ENCODE measurements at regions not wholly inside any gene's neighbourhood (a gene's known extent, or its start where the extent isn't known, plus 50 kb on each side); places are given as distances from the start of the nearest gene placed in this dataset.

DNA sequence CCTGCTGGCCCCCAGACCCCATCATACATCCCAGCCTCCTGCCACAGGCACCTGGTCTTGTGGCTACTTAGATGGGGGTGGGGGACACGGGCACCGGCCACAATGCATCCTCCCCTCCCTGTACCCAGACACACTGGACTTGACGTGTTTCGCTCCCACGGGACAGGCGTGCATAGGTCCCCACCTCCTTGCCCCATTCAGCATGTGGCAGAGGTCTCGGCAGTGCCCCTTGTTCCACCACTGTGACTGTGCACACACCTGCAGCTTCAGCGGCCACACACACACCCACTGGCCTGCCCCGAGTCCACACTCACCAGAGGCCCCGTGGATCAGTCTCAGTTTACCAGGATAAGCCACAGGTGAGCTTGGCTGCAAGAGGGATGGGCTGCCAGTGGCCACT, 109.6 kb downstream of the ENGASE start:
- Histone ChIP-seq H3K27ac (ENCODE audit: low read length) (no peak overlapping the region), H3K4me3 (ENCODE audit: low read depth in 2 of 2, low read length in 2 of 2) (no peak overlapping the region), H3K9me3 (ENCODE audit: control insufficient read depth, insufficient read depth, low read depth, low read length) (no peaks in the 10 kb centered on the region), H3K27me3 (ENCODE audit: control insufficient read depth, insufficient read depth, low read length) (peaks cover 32% of the 10 kb centered on the region; the same call in 1 of the 2 replicates), H3K36me3 (ENCODE audit: control insufficient read depth, insufficient read depth, low read length) (no peaks in the 10 kb centered on the region), H3K4me1 (ENCODE audit: control insufficient read depth, insufficient read depth, low read length) (no peaks in the 10 kb centered on the region)
- intact Hi-C loops (cut with micrococcal nuclease; ENCODE audit: unreplicated experiment) (no loop called here), in situ Hi-C loops (cut with HindIII; ENCODE audit: low pct_unique_long_range_greater_than_20kb, low sequenced_read_pairs) (no loop called here)
- no peak for ATAC-seq
- ChIA-PET CTCF (no interaction called here), POLR2A (no interaction called here)
- no TSS peak for BruUV-seq (replicated peaks)
- DNase-seq (ENCODE audit: low read depth, low spot score) = no peak
- TF ChIP-seq TCF7L2 (IDR thresholded peaks at IDR 0.05; ENCODE audit: low read depth, low read length) (no peak), SIN3A (IDR thresholded peaks at IDR 0.05; ENCODE audit: borderline replicate concordance, insufficient read depth, low read depth, low read length) (no peak), POLR2AphosphoS5 (IDR thresholded peaks at IDR 0.05; ENCODE audit: low read depth, low read length) (no peak)
- TF ChIP-seq, protein P1, sequence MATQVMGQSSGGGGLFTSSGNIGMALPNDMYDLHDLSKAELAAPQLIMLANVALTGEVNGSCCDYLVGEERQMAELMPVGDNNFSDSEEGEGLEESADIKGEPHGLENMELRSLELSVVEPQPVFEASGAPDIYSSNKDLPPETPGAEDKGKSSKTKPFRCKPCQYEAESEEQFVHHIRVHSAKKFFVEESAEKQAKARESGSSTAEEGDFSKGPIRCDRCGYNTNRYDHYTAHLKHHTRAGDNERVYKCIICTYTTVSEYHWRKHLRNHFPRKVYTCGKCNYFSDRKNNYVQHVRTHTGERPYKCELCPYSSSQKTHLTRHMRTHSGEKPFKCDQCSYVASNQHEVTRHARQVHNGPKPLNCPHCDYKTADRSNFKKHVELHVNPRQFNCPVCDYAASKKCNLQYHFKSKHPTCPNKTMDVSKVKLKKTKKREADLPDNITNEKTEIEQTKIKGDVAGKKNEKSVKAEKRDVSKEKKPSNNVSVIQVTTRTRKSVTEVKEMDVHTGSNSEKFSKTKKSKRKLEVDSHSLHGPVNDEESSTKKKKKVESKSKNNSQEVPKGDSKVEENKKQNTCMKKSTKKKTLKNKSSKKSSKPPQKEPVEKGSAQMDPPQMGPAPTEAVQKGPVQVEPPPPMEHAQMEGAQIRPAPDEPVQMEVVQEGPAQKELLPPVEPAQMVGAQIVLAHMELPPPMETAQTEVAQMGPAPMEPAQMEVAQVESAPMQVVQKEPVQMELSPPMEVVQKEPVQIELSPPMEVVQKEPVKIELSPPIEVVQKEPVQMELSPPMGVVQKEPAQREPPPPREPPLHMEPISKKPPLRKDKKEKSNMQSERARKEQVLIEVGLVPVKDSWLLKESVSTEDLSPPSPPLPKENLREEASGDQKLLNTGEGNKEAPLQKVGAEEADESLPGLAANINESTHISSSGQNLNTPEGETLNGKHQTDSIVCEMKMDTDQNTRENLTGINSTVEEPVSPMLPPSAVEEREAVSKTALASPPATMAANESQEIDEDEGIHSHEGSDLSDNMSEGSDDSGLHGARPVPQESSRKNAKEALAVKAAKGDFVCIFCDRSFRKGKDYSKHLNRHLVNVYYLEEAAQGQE (IDR thresholded peaks at IDR 0.05; ENCODE audit: insufficient read depth in 1 of 2, low read depth in 2 of 2, low read length in 1 of 2) = no peak
- TF ChIP-seq, protein P2, sequence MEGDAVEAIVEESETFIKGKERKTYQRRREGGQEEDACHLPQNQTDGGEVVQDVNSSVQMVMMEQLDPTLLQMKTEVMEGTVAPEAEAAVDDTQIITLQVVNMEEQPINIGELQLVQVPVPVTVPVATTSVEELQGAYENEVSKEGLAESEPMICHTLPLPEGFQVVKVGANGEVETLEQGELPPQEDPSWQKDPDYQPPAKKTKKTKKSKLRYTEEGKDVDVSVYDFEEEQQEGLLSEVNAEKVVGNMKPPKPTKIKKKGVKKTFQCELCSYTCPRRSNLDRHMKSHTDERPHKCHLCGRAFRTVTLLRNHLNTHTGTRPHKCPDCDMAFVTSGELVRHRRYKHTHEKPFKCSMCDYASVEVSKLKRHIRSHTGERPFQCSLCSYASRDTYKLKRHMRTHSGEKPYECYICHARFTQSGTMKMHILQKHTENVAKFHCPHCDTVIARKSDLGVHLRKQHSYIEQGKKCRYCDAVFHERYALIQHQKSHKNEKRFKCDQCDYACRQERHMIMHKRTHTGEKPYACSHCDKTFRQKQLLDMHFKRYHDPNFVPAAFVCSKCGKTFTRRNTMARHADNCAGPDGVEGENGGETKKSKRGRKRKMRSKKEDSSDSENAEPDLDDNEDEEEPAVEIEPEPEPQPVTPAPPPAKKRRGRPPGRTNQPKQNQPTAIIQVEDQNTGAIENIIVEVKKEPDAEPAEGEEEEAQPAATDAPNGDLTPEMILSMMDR (IDR thresholded peaks at IDR 0.05) = no peak

DNA sequence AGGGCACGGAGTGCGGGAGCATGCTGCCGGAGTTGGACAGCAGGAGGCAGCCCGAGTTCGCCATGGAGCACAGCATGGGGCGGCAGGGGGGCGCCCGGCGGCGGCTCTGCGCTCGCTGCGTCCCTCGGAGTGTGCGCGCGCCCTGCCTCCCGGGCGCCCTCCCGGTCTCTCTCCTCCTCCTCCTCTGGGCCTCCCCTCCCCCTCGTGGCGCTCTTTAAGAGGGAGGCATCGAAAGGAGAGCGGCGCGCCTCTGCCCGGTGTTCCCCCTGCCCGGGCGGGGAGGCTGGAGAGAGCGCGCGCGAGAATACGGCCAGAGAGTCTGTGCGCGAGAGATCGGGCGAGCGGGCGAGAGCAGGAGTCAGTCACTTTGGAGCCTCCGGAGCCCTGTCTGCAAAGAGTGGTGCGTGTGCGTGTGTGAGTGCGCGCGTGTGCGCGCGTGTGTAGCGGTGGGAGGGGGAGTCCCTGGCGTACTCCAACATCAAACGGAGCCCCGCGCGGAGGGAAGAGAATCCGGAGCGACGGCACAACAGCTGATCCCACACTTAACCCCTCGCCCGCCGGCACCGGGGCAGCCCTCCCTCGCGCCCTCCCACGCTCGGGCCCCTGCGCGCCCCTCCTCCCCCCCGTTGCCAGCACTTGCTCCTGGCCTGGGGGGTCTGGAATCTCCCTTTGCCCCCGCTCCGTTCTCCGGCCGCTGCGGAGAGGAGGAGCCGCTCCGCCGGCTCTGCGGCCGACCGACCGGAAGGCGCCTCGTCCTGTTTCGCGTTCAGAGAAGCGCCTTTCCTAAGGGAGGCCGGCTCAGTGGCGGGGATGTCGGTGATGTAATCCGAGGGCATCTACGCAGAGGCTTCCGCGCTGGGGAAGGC, 108.9 kb downstream of the ENGASE start:
- in situ Hi-C loops (cut with HindIII; ENCODE audit: low pct_unique_long_range_greater_than_20kb, low sequenced_read_pairs) = no loop called here

DNA sequence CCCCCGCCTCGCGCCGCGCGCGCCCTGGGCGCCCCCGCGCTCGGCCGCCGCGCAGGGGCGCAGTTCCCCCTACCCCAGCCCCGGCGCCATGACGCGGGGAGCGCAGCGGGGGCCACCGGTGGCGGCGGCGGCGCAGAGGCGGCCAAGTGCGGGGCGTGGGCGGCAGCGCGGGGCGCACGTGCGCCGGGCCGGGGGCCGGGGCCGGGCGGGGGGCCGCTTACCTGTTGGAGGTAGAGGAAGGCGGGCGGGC, 108.3 kb downstream of the ENGASE start:
- in situ Hi-C loops (cut with HindIII; ENCODE audit: low pct_unique_long_range_greater_than_20kb, low sequenced_read_pairs) = no loop called here
- Histone ChIP-seq H3K4me1 (ENCODE audit: control insufficient read depth, insufficient read depth, low read length) (peaks cover 3% of the 10 kb centered on the region; the same call in 1 of the 2 replicates), H3K4me3 (ENCODE audit: low read depth in 2 of 2, low read length in 2 of 2) (no peak overlapping the region), H3K27ac (ENCODE audit: low read length) (no peak overlapping the region), H3K9me3 (ENCODE audit: control insufficient read depth, insufficient read depth, low read depth, low read length) (no peaks in the 10 kb centered on the region), H3K27me3 (ENCODE audit: control insufficient read depth, insufficient read depth, low read length) (peaks cover 39% of the 10 kb centered on the region), H3K36me3 (ENCODE audit: control insufficient read depth, insufficient read depth, low read length) (no peaks in the 10 kb centered on the region)
- ATAC-seq (no peak), DNase-seq (ENCODE audit: low read depth, low spot score) (no peak)
- intact Hi-C loops (cut with micrococcal nuclease; ENCODE audit: unreplicated experiment) = no loop called here
- POLR2A ChIA-PET = no interaction called here
- CTCF ChIA-PET = no interaction called here
- TF ChIP-seq TCF7L2 (IDR thresholded peaks at IDR 0.05; ENCODE audit: low read depth, low read length) (no peak), SIN3A (IDR thresholded peaks at IDR 0.05; ENCODE audit: borderline replicate concordance, insufficient read depth, low read depth, low read length) (no peak), POLR2AphosphoS5 (IDR thresholded peaks at IDR 0.05; ENCODE audit: low read depth, low read length) (no peak)
- TF ChIP-seq, protein P1 (IDR thresholded peaks at IDR 0.05; ENCODE audit: insufficient read depth in 1 of 2, low read depth in 2 of 2, low read length in 1 of 2) = no peak
- TF ChIP-seq, protein P2 (IDR thresholded peaks at IDR 0.05) = no peak
- BruUV-seq (replicated peaks) = no TSS peak

More for the DNA sequence above, 108.9 kb downstream of the ENGASE start:
- TF ChIP-seq SIN3A (IDR thresholded peaks at IDR 0.05; ENCODE audit: borderline replicate concordance, insufficient read depth, low read depth, low read length) (no peak), TCF7L2 (IDR thresholded peaks at IDR 0.05; ENCODE audit: low read depth, low read length) (peak; percentile 69)
- Histone ChIP-seq H3K4me3 (ENCODE audit: low read depth in 2 of 2, low read length in 2 of 2) (peak overlapping the region in 1 of 2 experiments; percentile 14; a peak in 3 of 4 replicates), H3K36me3 (ENCODE audit: control insufficient read depth, insufficient read depth, low read length) (no peaks in the 10 kb centered on the region), H3K9me3 (ENCODE audit: control insufficient read depth, insufficient read depth, low read depth, low read length) (no peaks in the 10 kb centered on the region), H3K27ac (ENCODE audit: low read length) (no peak overlapping the region), H3K4me1 (ENCODE audit: control insufficient read depth, insufficient read depth, low read length) (no peaks in the 10 kb centered on the region), H3K27me3 (ENCODE audit: control insufficient read depth, insufficient read depth, low read length) (peaks cover 33% of the 10 kb centered on the region)
- intact Hi-C loops (cut with micrococcal nuclease; ENCODE audit: unreplicated experiment) = no loop called here
- DNase-seq (ENCODE audit: low read depth, low spot score) (no peak), ATAC-seq (peak; percentile 66)
- ChIA-PET CTCF (no interaction called here), POLR2A (no interaction called here)
- no TSS peak for BruUV-seq (replicated peaks)
